T-helper 1 cell treated with Interleukin-12 subunit alpha and Interleukin-12 subunit beta and Interleukin-4 antibody, amounts not matched to agents 30 ng/mL and 1 ng/mL, for 36 hours (primary cell): ENCODE measurements at regions not wholly inside any gene's neighbourhood (a gene's known extent, or its start where the extent isn't known, plus 50 kb on each side); places are given as distances from the start of the nearest gene placed in this dataset.
"Not testable (repeated sequence)": the region's sequence is repeated elsewhere in the genome, so short reads cannot be mapped to it uniquely, and the experiment has no call there.

Experiments used
- intact Hi-C: fragments of 100-400 bp; cut with micrococcal nuclease; formaldehyde crosslinking; loops from one replicate; pipeline ENCODE4 v1.15.1; 2024

DNA sequence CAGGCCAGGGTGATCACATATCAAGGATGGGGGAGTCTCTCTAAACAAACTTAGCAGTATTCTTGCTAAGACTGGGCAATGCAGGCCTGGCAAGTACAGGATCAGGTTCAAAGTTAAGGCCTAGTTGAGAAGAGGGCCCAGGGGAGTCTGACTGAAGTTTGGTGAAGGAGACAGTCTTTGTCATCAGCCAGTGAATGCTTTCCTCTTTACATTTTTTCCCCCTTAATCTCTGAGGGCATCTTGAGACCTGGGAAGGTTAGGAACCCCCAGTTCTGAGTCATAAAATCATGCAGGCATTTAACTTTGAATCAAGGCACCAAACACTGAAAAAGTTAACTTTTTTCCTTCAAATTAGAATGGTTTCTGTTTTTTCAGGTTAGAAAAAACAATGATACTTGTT is 311.5 kb downstream of the REEP3 start:
- intact Hi-C loops = no loop called here

DNA sequence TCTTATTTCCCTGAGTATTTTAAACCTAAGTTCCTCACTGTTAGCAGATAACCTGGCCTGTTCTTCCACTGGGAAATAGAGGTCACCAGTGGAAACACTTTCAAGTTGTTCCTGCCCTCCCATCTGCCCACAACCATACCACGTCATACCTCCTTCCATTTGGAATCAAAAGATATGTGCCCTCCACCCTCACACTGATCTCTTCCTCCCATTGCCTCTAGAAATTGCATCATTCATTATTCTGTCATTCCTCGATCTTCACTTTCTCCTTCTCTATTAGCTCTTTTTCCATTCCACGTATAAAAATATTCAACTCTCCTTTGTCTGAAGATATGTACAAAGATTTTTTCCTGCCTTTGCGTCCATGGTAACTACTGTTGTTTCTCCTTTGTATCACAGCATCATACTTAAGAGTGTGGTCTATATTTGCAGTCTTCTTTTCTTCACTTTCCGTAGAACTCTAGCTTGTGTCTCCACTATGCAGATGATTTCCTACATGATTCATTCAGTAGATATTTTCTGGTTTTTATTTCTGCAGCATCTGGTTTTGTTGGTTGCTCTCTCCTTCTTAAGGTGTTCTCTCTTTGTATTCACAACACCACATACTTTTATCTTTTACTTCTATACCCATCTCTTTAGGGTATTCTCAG is 312.3 kb downstream of the REEP3 start:
- intact Hi-C loops = no loop called here

DNA sequence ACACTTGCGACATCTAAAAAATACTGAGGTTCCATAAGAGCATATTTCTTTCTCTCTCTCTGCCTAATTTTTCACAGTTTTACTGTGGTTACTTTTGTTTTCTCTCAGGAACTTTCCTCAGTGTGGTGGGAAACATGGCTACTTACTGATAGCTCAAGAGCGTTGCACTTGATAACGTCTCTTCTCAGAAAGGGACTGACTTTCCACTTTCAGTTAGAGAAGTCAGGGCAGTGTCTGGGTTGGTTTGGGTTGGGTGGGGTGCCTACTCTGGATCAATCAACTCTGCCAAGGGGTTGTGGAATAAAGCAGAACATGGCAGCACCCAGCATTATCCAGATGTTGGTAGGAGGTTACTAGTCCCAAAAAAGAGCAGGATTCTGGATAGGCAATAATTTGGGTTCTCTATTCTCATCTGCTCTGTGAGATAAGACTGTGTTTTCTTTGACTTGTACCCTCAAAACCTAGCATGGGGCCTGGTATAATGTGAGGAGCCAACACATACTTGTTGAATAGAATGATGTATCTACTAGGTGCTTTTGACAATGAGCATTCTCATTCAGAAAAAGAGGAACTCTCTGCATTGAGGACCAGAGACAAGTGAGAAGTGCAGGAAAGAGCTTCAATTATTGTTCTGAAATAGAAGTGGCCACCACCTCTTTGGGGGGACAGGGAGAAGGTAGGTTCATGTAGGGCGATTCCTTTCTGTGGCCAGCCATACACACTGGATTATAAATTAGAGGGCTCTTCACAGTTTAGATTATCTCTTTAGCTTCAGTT is 315.7 kb downstream of the REEP3 start:
- intact Hi-C loops = no loop called here

- intact Hi-C loops = no loop called here
These were observed 320.6 kb downstream of the REEP3 start for GRCh38 chr10:63841761-63842160.

- intact Hi-C loops = no loop called here
These were observed 321.9 kb downstream of the REEP3 start for GRCh38 chr10:63843107-63843506.

- intact Hi-C loops = not testable (repeated sequence)
These were observed 327.7 kb downstream of the REEP3 start for GRCh38 chr10:63848871-63849270.

DNA sequence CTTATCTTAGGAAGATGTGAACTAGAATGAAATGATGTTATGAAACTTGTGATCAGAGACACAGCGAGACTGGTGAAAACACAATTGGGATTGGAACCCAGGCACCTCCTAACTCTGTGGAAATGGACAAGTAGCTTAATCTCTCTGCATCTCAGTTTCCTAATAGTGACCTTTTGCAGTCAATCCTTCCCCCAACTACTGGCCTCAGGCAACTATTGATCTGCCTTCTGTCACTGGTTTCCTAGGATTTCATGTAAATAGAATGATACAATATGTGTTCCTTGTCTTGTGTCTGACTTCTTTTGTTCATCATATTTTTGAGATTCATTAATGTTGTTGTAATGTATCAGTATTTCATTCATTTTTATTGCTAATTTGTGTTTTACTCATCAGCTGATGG is 341.7 kb downstream of the REEP3 start:
- intact Hi-C loops = no loop called here

DNA sequence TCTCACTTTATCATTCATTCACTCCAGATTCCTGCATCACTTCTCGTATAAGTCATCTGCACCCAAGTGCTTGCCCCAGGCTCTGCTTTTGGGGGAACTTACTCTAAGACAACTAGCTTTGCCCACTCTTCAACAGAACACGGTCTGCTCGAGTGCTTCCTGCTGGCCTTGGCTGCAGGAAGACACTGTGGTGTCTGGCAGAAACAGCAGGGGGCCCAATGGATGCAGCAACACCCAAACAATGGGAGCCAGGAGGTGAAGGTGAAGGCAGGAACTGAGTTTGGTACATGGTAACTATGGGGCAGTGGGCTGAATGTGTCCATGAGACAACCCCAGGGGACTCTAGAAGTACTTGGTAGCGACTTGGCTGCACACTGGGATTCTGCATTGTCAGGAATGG is 344.0 kb downstream of the REEP3 start:
- intact Hi-C loops = no loop called here

DNA sequence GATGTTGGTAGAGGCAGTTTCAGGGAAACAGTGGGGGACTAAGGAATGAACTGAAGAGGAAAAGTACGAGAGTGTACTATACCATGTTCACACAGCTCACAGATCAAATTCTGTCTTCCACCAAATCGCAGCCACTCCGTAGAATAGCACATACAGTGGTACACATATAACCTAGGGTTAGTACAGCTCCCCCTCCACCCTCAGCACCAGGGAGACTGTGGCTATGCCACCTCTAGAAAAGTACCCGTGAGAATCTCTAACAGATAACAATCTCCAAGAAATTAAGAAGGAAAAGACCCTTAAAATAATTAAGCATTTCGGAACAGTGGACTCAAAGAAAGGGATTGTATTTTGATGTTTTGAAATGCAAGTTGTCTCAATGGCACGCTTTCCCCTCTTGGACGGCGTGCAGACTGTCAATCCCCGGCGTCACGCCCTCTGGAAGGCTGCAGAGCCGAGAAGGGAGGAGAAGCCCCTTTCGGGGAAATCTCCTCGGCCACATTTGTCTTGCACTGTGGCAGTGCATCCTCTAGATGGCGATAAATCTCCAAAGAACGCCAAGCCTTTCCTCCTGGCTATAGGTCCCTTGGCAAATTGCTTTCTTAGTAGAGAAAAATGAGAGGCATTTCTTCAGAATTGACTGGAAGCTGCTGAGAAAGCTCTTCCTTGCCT is 345.0 kb downstream of the REEP3 start:
- intact Hi-C loops = loop anchor here (1.0 to 2.0 kb wide), 3 partner anchors 110 to 699 kb away; no protein-coding TSS in a partner anchor

GRCh38 chr10:63866747-63867140 is 345.5 kb downstream of the REEP3 start:
- intact Hi-C loops = loop anchor here (1.0 to 2.0 kb wide), 3 partner anchors 110 to 699 kb away; no protein-coding TSS in a partner anchor

GRCh38 chr10:63878428-63878827 is 357.2 kb downstream of the REEP3 start:
- intact Hi-C loops = no loop called here

- intact Hi-C loops = no loop called here
These were observed 362.7 kb downstream of the REEP3 start for GRCh38 chr10:63883861-63884260.

DNA sequence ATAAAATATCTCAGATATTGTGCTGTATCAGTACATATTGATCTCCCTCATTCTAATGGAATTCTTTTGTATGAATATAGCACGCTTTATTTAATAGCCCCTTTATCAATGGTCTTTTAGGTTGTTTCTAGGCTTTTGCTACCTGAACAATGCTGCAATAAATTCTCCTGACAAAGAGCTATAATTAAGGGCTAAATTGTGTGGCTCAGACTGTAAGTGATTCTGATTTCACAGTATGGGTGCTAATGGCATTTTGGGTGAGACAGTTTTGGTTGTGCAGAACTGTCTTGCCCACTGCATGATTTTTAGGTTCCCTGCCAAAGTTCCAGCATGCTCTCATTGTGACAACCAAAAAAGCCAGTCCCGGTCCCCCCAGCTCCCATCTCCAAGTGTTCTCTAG is 363.2 kb downstream of the REEP3 start:
- intact Hi-C loops = no loop called here

GRCh38 chr10:63885156-63885555 is 364.0 kb downstream of the REEP3 start:
- intact Hi-C loops = no loop called here

GRCh38 chr10:63886281-63887022 is 365.3 kb downstream of the REEP3 start:
- intact Hi-C loops = no loop called here

DNA sequence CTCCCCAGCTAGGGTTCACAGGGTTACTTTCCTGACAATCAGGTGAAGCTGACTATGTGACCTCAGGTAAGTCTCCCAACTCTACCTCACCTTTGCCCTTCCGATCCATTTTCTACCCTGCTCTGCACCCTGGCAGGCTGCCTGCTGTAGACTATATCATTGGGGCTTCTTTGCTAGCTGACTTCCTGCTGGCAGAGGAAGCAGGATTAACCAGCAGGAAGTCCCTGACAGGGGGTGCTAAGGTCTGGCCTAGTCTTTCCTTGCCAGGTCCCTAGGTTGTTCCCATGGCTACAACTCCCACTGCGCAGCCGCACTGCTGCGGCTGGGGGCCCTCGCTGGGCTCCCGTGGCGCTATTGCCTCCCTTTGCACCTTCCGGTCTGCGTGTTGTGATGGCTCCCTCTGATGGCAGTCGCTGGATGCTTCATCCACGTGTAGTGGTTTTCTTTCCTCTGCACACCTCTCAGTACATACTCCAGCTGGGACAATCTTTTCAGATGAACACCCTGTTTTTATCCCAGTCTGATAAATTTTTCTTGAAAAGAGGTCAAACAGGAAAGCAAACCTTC is 365.9 kb downstream of the REEP3 start:
- intact Hi-C loops = no loop called here

DNA sequence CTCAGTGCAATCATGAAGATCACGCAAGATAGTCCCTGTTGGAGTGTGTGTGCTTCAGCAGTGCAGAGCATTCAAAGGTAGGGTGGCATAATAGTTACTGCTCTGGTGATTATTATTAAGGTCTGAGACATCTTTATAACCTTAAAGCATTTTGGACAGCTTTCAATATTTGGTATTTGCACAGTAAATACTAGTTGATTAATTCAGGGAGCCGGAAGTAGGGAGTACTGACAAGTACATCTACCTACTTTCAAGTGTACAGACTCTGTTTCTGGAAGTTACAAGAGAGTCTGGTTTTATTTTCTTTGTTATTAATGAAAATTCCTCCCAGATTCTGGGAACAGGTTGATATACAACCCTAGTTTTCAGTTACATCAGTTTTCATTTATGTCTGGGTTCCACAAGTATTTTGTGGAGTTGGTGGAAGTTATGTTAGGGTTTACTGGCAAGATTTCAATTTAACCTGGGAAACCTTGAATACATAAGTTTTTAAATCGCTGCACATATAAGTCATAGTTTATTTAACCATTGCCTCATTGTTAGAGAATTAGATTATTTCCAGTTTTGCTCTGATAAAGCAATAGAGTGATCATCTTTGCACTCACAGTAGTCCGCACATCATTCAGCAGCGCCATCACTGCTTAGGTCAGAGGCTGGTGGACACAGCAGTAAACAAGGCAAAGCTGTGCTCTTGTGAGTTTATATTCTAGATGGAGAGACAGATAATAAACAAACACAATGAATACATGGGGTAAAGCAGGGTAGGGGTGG is 366.6 kb downstream of the REEP3 start:
- intact Hi-C loops = no loop called here

- intact Hi-C loops = no loop called here
These were observed 368.6 kb downstream of the REEP3 start for GRCh38 chr10:63889803-63890202.

- intact Hi-C loops = no loop called here
These were observed 375.8 kb downstream of the REEP3 start for GRCh38 chr10:63896992-63897391.

- intact Hi-C loops = no loop called here
These were observed 378.6 kb downstream of the REEP3 start for GRCh38 chr10:63899673-63900300.
